ENCODE measurements at regions not wholly inside any gene's neighbourhood (a gene's known extent, or its start where the extent isn't known, plus 50 kb on each side); places are given as distances from the start of the nearest gene placed in this dataset.

DNA sequence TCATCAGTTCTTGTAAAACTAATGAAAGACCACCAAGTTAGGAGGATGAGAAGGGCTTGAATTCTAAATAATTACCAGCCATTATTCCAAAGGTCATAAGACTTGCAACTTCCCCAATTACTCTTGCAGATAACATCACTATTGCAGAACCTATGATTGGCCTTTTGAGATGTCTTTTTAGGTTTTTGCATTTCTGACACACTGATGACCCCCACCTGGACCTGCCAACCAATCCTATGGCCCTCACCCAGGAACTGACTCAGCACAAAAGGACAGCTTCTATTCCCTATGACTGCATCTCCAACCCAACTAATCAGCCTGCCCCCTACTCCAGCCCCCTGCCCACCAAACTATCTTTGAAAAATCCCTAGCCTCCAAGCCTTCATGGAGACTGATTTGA lies 111.5 kb upstream of the COPS8 start:
- TF ChIP-seq POLR2AphosphoS5 (IDR thresholded peaks at IDR 0.05): no peak
- TF ChIP-seq, protein P1, sequence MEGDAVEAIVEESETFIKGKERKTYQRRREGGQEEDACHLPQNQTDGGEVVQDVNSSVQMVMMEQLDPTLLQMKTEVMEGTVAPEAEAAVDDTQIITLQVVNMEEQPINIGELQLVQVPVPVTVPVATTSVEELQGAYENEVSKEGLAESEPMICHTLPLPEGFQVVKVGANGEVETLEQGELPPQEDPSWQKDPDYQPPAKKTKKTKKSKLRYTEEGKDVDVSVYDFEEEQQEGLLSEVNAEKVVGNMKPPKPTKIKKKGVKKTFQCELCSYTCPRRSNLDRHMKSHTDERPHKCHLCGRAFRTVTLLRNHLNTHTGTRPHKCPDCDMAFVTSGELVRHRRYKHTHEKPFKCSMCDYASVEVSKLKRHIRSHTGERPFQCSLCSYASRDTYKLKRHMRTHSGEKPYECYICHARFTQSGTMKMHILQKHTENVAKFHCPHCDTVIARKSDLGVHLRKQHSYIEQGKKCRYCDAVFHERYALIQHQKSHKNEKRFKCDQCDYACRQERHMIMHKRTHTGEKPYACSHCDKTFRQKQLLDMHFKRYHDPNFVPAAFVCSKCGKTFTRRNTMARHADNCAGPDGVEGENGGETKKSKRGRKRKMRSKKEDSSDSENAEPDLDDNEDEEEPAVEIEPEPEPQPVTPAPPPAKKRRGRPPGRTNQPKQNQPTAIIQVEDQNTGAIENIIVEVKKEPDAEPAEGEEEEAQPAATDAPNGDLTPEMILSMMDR (IDR thresholded peaks at IDR 0.05): no peak
